ENCODE measurements at regions not wholly inside any gene's neighbourhood (a gene's known extent, or its start where the extent isn't known, plus 50 kb on each side); places are given as distances from the start of the nearest gene placed in this dataset.

GRCh38 chr3:98967758-98968157, 66.3 kb upstream of the DCBLD2 start:
- TF ChIP-seq EP300 (conservative IDR thresholded peaks at IDR 0.05; ENCODE audit: poor library complexity, severe bottlenecking) (no peak), CTCF (IDR thresholded peaks at IDR 0.05; ENCODE audit: poor library complexity, severe bottlenecking) (no peak), POLR2AphosphoS5 (IDR thresholded peaks at IDR 0.05) (no peak), TAF1 (IDR thresholded peaks at IDR 0.05; ENCODE audit: low read depth) (no peak), MXI1 (conservative IDR thresholded peaks at IDR 0.05; ENCODE audit: poor library complexity, severe bottlenecking) (no peak), RAD21 (conservative IDR thresholded peaks at IDR 0.05) (no peak), EZH2 (IDR thresholded peaks at IDR 0.05; ENCODE audit: borderline replicate concordance, insufficient read depth, low read length, poor library complexity, severe bottlenecking) (no peak)

Data from neural cell (in vitro differentiated cells).